ENCODE measurements at regions not wholly inside any gene's neighbourhood (a gene's known extent, or its start where the extent isn't known, plus 50 kb on each side); places are given as distances from the start of the nearest gene placed in this dataset.
"Not testable (repeated sequence)": the region's sequence is repeated elsewhere in the genome, so short reads cannot be mapped to it uniquely, and the experiment has no call there.

GRCh38 chr5:120298981-120299380 is 165.1 kb upstream of the PRR16 start:
- no peak for DNase-seq (ENCODE audit: low read depth in 4 of 4, low spot score in 2 of 4)

- DNase-seq (ENCODE audit: low read depth in 4 of 4, low spot score in 2 of 4) = no peak
Measured at GRCh38 chr5:120304663-120305062, 159.4 kb upstream of the PRR16 start.

- DNase-seq (ENCODE audit: low read depth in 4 of 4, low spot score in 2 of 4) = no peak
Measured at GRCh38 chr5:120306303-120306702, 157.8 kb upstream of the PRR16 start.

GRCh38 chr5:120314191-120314590 is 149.9 kb upstream of the PRR16 start:
- no peak for DNase-seq (ENCODE audit: low read depth in 4 of 4, low spot score in 2 of 4)

DNA sequence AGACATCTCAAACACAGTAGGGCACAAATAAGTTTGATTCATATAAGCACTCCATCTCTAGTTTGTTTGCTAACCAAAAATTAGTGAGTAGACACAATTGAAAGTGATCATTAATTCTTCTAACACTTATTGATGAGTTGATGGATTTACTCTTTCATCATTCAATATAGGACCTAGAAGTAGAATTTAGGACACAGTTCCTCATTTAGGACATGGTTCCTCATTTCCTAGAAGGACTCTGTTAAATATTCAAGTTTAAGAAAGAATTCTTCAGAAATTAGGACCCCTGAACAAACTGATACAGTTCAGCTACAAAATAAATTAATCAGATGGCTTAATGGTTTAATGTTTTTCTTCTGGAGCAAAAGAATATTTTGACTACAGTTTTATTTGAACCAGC is 143.5 kb upstream of the PRR16 start:
- no peak for DNase-seq (ENCODE audit: low read depth in 4 of 4, low spot score in 2 of 4)

GRCh38 chr5:120326651-120327050 is 137.4 kb upstream of the PRR16 start:
- DNase-seq (ENCODE audit: low read depth in 4 of 4, low spot score in 2 of 4) = no peak

DNA sequence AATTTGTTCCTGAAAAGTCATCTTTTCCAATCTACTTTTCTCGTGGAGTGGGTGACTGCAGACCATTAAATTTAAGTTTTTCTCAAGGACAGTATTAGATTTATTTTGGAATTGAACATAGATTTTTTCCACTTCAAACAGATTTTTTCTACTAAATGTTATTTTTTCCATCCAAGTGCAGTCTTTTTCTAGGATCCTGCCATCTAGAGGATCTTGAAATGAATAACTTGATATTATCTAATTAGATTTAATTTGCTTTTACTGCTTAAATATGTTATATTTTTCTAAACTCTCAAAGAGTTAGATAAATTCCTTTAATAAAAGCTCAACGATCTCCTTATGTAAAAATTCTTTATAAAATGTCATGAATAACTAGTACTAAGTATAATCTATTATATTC is 136.9 kb upstream of the PRR16 start:
- DNase-seq (ENCODE audit: low read depth in 4 of 4, low spot score in 2 of 4) = no peak

GRCh38 chr5:120329095-120329494 is 135.0 kb upstream of the PRR16 start:
- no peak for DNase-seq (ENCODE audit: low read depth in 4 of 4, low spot score in 2 of 4)

GRCh38 chr5:120330558-120330957 is 133.5 kb upstream of the PRR16 start:
- DNase-seq (ENCODE audit: low read depth in 4 of 4, low spot score in 2 of 4) = no peak

DNA sequence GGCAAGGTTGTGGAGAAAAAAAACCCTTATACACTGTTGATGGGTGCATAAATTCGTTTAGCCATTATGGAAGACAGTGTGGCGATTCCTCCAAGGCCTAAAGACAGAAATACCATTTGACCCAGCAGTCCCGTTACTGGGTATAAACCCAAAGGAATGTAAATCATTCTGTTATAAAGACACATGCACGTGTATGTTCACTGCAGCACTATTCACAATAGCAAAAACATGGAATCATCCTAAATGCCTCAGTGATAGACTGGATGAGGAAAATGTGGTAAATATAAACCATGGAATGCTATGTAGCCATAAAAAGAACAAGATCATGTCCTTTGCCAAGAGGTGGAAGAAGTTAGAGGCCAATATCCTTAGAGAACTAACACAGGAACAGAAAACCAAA is 119.9 kb upstream of the PRR16 start:
- DNase-seq (ENCODE audit: low read depth in 4 of 4, low spot score in 2 of 4) = no peak

GRCh38 chr5:120345947-120346346 is 118.2 kb upstream of the PRR16 start:
- no peak for DNase-seq (ENCODE audit: low read depth in 4 of 4, low spot score in 2 of 4)

DNA sequence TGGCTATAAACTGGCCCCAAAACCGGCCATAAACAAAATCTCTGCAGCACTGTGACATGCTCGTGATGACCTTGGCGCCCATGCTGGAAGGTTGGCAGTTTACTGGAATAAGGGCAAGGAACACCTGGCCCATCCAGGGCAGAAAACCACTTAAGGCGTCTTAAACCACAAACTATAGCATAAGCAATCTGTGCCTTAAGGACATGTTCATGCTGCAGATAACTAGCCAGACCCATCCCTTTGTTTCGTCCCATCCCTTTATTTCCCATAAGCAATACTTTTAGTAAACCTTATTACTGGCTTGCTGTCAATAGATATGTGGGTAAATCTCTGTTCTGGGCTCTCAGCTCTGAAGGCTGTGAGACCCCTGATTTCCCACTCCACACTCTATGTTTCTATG is 113.0 kb upstream of the PRR16 start:
- not testable (repeated sequence) for DNase-seq (ENCODE audit: low read depth in 4 of 4, low spot score in 2 of 4)

DNA sequence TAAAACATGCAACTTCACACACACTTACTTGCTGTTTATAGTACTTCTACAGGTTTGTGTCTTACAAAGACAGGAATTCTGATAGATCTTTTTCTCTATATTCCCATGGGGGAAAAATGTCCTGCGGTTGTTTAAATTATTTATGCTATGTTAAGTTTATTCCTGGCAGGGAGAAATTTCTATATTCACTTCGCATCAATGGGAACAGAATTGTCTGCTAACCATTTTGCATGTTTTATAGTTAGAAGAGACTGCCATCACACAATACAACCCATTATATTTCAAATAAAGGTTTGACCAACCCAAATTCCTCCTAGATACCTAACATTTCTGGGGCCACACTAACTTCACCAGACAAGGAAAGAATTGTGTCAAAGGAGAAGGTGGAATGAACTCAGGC is 110.0 kb upstream of the PRR16 start:
- DNase-seq (ENCODE audit: low read depth in 4 of 4, low spot score in 2 of 4) = no peak

- no peak for DNase-seq (ENCODE audit: low read depth in 4 of 4, low spot score in 2 of 4)
Measured at GRCh38 chr5:120358949-120359348, 105.2 kb upstream of the PRR16 start.

GRCh38 chr5:120361941-120362340 is 102.2 kb upstream of the PRR16 start:
- DNase-seq (ENCODE audit: low read depth in 4 of 4, low spot score in 2 of 4) = no peak

- DNase-seq (ENCODE audit: low read depth in 4 of 4, low spot score in 2 of 4) = no peak
Measured at GRCh38 chr5:120362426-120362825, 101.7 kb upstream of the PRR16 start.

DNA sequence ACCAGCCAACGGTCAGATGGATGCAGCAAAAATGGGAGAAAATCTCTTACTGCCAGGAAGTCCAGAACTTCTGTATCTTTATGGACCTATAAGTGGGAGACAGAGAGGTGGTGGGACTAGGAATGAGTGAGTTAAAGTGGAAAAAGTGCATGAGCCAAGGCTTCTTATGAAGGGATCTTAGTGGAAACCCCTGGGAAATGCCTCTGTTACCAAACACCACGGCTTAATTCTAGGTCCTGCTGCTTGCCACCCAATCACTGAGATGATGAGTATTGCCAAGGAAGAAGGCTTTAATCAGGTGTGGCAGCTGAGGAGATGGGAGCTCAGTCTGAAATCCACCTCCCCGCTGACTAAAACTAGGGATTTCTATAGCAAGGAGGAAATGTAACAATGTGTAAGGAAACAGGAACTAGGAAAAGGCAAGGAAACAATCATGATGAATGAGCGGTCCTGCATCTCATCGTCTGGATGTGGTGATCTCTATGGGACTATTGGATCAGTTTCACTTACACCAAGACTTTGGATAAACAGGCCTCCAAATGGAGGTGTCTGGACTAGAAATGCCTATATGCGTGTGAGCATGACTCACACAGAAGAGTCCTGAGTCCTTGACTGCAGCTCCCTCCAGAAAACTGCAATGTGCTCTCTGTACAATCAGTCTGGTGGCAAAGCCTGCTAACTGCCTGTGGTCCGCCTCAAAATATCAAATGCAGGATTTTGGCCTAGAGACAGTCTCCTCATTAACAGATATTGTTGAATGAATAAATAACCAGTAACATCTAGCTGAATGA is 98.2 kb upstream of the PRR16 start:
- no peak for DNase-seq (ENCODE audit: low read depth in 4 of 4, low spot score in 2 of 4)

GRCh38 chr5:120367896-120368634 is 96.0 kb upstream of the PRR16 start:
- DNase-seq (ENCODE audit: low read depth in 4 of 4, low spot score in 2 of 4) = no peak

- no peak for DNase-seq (ENCODE audit: low read depth in 4 of 4, low spot score in 2 of 4)
Measured at GRCh38 chr5:120368923-120369715, 95.0 kb upstream of the PRR16 start.

DNA sequence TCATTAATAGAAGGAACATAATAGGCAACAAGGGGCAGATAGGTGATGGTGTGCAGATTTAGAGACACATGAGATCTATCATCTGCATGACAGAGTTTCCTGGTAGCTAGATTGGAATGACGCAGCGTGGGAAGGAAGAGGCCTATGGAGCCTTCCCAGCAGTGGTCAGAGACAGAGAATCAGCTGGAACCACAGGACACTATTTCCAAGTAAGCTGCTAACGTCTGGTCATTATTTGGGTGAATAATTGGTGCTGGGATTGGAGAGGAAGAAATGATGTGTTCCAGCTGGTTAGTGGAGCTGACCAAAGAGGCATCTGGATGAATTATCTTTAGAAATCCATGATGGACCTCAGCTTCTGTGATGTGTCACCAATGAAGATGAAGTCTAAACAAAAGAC is 91.2 kb upstream of the PRR16 start:
- no peak for DNase-seq (ENCODE audit: low read depth in 4 of 4, low spot score in 2 of 4)

GRCh38 chr5:120375248-120375647 is 88.9 kb upstream of the PRR16 start:
- DNase-seq (ENCODE audit: low read depth in 4 of 4, low spot score in 2 of 4) = no peak

Measured in left renal cortex interstitium (tissue), 4 donors.